Stimulated activated CD8-positive, alpha-beta memory T cell treated with anti-CD3 and anti-CD28 coated beads, Interleukin-12 subunit alpha, Interleukin-12 subunit beta, amount 100 ng/mL, for 1 hour (primary cell): ENCODE measurements at regions not wholly inside any gene's neighbourhood (a gene's known extent, or its start where the extent isn't known, plus 50 kb on each side); places are given as distances from the start of the nearest gene placed in this dataset.

Source experiments
- DNase-seq: peaks from one replicate; pipeline ENCODE4 v3.0.0-alpha.2; 2020; ENCODE audit warnings: low read depth

DNA sequence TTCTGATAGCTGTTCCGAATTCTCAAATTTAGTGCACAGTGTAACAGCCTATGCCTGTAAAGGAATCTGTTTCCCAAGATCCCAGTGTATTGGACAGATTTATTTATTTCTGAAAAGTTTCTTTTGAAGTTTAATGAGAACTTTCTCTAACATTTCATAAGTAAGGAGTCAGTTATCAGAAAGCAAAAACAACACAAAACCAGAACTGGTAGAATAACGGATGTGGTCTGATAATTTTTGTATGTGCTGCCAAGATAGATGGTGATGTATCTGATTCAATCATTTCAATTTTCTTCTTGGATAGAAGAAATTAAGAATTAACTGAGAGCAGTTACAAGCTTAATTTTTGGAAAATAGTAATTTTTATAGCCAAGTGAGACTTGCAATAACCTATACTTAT is 374.3 kb downstream of the SOCS6 start:
- DNase-seq, result no peak

DNA sequence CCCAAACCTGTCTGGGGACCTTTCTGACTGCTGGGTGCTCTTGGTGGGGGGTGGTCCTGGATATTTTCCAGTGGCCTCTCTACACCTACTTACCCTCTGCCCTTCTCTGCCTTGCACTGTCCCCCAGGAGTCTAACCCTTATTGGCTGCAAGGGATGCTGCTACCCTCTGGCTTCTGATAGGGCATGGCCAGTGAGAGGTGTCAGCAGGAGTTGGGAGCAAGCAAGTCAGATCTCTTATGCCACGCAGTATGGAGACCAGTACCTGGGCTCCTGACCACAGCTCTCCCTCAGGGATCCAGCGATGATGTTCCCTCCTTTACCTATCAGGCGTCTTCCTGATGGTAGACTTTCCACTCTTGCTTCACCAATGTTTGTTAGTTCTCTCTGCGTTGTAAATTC is 373.7 kb downstream of the SOCS6 start:
- DNase-seq, result no peak

GRCh38 chr18:70659036-70659925 is 370.4 kb downstream of the SOCS6 start:
- peak; percentile 17 for DNase-seq

GRCh38 chr18:70653671-70654070 is 364.8 kb downstream of the SOCS6 start:
- no peak for DNase-seq

DNA sequence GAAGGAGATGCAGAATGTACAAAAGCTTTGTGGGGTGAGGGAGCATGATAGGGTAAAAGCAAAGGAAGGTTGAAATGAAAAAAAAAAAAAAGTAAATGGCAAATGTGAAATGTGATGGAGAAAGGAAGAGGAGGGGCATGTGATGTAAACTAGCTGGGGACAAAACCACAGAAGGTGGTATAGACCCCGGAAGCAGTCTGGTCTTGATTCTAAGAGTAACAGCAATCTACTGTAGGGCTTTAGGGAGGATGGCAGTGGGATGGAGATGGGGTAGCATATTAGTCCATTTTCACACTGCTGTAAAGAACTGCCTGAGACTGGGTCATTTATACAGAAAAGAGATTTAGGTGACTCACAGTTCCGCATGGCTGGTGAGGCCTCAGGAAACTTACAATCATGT is 362.0 kb downstream of the SOCS6 start:
- DNase-seq, result no peak

DNA sequence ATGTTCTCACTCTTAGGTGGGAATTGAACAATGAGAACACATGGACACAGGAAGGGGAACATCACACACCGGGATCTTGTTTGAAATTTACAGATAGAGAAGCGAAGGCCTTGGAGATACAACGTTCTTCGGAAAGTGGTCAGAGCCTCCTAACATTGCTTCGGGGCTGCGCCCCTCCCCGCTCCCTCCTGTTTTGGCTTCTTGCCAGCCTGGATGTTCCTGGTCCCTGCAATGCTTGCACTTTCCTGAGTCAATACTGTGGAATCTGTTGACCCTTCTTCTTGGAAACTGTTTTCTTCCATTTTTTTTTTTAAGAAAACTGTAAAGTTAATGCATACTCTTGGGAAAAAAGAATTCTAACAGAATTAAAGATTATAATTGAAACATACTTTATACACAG is 360.8 kb downstream of the SOCS6 start:
- DNase-seq, result no peak

GRCh38 chr18:70645971-70646370 is 357.1 kb downstream of the SOCS6 start:
- no peak for DNase-seq

DNA sequence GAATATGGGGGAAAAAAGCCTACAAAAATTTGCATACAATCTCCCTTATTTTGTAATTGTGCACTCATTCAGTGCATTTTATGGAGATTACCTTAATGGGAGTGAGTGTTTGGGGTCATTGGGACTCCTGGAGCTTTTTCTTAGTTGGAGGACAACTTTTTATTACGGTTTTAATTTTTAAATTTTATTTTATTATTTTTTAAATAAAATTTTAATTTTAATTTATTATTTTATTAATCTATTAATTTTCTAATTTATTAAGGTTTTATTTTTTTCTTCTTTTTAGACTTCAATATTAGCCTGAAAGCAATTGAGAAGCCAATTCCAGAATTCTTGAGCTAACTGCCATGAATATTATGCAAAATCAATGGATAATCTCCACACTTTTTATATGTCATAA is 355.0 kb downstream of the SOCS6 start:
- no peak for DNase-seq

DNA sequence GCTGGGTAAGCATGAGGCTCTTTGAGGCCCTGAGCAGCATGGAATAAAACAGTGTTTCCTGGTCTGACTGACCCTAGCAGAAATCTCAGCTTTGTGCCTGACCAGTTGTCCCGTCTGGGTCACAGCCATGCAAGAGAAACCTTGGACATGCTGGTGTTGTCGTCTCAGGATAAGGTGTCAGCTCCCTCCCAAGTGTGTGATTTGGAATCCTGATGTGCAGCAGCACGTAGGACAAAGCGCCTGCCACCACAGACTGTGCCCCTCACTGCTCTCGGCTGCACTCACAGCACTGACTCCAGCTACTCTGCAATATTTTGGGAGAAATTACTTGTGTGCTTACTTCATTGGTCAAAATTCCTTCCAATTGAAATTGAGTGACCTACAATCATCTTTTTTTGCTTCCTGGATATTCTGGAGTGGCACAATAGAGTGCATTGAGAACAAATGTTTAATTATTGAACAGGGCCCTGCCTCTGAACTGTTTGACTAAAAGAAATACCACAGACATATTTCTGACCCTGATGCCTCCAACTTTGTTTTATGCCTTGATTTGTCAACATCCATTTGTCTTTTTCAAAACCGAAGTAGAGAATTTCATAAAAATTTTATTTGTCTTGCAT is 352.4 kb downstream of the SOCS6 start:
- DNase-seq, result no peak

GRCh38 chr18:70640336-70640887 is 351.6 kb downstream of the SOCS6 start:
- no peak for DNase-seq

- DNase-seq, result no peak
Measured at GRCh38 chr18:70636991-70637390, 348.1 kb downstream of the SOCS6 start.

DNA sequence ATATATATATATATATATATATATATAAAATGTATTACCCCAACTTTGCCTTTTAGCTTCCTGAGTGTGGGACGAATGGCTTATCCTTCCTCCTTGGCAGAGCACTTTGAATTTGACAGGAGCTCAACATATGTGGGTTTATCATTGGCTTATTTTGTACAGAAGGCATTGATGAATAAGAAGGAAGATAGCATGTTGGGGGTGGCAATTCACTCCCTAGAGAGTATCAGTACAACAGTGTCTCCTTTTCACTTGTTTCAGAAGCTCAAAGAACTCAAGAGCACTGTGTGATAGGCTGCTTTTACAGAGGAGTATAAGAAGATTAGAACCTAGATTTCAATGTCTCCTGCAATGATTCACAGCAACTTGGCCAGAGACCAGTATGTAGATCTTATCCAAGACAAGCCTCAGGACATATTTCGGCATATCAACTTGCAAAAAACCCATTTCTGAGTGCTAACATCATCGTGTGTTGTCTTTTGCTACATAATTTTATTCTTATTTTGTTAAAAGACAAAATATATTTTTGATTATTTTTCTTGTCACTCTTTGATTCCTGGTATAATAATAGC is 345.8 kb downstream of the SOCS6 start:
- DNase-seq, result no peak

GRCh38 chr18:70627182-70627802 is 338.4 kb downstream of the SOCS6 start:
- no peak for DNase-seq

DNA sequence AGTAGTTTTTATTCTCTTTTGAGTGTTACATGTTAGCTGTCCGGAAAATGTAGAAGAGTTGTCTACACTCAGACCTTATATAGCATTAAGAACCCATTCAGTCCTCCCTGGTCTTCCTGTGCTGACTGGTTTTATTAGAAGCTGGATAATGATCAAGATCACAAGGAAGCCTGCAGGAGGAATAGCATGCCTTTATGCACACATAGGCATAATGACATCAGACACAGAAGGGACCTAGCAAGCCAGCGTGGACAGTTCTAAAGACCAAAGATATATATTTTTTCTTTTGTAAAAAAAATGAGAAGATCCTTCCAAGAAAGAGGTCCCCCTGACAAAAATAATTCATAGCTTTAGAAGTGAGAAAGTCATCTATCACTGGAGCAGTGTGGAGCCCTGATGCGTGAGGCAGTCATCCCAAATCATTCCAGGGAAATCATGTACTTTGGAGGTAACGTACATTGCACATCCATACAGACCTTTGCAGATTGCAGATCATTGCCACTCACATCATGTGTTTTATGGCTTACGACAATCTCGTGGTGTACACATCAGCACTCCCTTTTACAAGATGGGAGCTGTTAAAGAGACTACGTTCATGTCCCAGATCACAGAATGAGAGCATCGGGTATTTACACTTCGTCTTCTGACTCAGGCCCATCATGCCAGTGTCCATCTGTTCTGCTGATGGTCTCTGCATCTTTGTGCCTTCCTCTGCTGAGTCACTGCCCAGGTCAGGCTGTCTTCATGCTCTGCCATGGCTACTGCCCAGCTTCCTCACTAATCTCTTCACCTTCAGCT is 334.0 kb downstream of the SOCS6 start:
- no peak for DNase-seq

DNA sequence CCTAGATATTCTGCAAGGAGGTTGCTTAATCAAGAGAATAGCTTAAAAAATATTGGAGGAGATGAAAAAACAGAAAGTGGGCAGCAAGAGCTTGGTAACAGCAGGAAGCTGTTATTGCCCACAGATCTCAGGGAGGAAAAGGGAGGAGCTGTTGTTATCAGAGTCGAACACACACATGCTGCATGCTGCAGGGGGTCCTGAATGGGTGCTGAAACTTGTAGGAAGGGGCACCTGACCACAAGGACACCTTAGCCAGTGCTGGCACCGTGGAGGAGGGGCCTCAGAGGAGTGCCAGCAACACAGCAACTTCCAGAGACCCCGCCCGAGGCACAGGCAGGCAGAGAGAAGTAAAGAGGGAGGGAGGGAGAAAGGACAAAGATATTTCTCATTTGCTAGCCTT is 332.9 kb downstream of the SOCS6 start:
- DNase-seq, result no peak

GRCh38 chr18:70620837-70621612 is 332.2 kb downstream of the SOCS6 start:
- no peak for DNase-seq

DNA sequence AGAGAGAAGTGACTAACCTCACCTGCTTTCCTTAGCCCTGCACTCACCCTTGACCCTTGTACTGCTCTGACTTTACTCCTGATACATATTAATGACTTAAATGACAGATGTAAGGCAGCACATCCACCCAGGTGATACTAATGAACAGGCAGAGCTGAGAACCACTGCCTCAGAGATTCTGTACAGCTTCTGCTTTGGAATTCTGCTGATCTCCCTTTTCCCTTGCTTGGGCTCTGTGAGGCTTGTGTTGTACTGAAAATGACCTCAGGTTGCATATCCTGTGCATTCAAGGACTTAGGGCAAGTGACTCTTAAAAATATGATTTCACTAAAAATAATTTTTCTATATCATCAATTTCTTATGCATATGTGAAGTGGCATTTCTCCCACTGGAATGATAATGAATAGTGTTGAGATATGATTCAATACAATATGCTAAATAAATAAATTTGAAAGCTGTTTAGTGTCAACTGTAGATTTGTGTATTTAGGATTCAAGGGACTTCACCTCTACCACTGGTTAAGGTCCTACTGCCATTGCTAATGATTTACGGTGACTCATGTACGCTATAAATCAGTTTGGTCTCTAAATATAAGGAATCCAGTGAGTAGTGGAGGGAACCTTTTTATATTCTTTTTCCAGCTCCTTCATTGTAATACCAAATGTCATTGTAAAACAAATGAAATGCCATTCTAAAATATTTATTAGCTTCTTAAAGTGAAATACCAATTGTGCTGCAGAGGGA is 328.3 kb downstream of the SOCS6 start:
- DNase-seq, result no peak

DNA sequence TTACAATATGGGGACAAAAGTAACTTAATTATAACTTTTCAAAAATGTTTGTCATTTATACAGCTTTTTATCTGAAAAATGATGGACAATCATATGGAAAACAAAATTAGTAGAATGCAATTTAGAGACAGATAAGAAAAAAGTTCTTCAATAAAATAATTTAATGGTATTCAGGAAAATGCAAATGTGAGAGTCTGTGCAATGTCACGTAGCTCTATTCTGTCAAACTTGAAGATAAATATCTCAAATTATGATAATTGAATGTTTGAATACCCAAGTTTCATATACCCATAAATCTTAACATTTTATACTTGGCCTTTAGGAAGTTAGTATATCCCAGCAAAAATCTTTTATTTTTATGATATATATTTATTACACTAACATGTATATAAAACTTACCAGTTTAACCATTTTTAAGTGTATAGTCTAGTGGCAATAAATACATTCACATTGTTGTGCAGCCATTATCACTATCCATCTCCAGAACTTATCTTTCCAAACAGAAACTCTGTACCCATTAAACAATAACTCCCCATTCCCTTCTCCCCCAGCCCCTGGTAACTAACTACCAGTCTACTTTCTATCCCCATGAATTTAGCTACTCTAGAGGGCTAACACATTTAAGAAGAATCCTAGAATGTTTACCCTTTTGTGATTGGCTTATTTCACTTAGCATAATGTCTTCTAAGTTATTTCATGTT is 311.5 kb downstream of the SOCS6 start:
- DNase-seq, result no peak

GRCh38 chr18:70598406-70598805 is 309.6 kb downstream of the SOCS6 start:
- DNase-seq, result no peak

DNA sequence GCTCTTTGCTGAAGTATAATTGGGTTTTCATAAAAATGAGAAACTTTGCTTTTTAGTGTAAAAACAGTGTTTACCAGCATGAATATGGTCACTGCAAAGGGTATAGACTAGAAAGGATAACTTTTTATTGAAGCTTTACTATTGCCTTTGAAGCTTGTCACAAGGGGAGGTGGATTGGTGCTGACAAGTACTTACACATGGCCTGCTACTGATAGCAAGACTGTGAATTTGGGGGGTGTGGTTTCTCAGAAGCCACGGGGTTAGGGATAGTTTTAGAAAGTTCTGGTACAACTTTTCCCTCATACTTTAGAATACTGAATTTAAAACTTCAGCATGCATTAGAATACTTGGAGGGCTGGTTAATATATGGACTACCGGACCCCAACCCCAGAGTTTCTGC is 294.1 kb downstream of the SOCS6 start:
- no peak for DNase-seq
